Stimulated activated effector memory CD8-positive, alpha-beta T cell treated with anti-CD3 and anti-CD28 coated beads, Interleukin-12 subunit alpha, Interleukin-12 subunit beta, amount 100 ng/mL, for 72 hours (primary cell): ENCODE measurements at regions not wholly inside any gene's neighbourhood (a gene's known extent, or its start where the extent isn't known, plus 50 kb on each side); places are given as distances from the start of the nearest gene placed in this dataset.

Source experiments
- ATAC-seq: fragments of 150-1000 bp; cut with Tn5 transposase; 2 replicates; pipeline ENCODE4 v1.10.0; 2021
- DNase-seq, 2 donors: peaks; one replicate each; pipeline ENCODE4 v3.0.0; 2021 to 2022; ENCODE audit warnings: low spot score in 2 of 2
- H3K27ac Mint-ChIP-seq: one replicate; pipeline ENCODE4 v1.8.0; 2022; ENCODE audit warnings: mild to moderate bottlenecking, mixed read lengths
- H3K36me3 Mint-ChIP-seq: one replicate; pipeline ENCODE4 v1.8.0; 2022; ENCODE audit warnings: mild to moderate bottlenecking, mixed read lengths
- H3K4me1 Mint-ChIP-seq: one replicate; pipeline ENCODE4 v1.8.0; 2022; ENCODE audit warnings: mixed read lengths
- H3K4me3 Mint-ChIP-seq: one replicate; pipeline ENCODE4 v1.8.0; 2022; ENCODE audit warnings: mild to moderate bottlenecking, mixed read lengths
- H3K9me3 Mint-ChIP-seq: one replicate; pipeline ENCODE4 v1.8.0; 2022; ENCODE audit warnings: mixed read lengths

GRCh38 chr3:67791620-67792019 lies 137.2 kb upstream of the SUCLG2 start:
- H3K4me3 Mint-ChIP-seq, result no peak overlapping the region
- ATAC-seq (no peak), DNase-seq (no peak)
- H3K4me1 Mint-ChIP-seq, result no peaks in the 10 kb centered on the region
- H3K36me3 Mint-ChIP-seq, result no peaks in the 10 kb centered on the region
- no peak overlapping the region for H3K27ac Mint-ChIP-seq
- H3K9me3 Mint-ChIP-seq, result no peaks in the 10 kb centered on the region

- Mint-ChIP-seq H3K9me3 (peaks cover 7% of the 10 kb centered on the region), H3K36me3 (no peaks in the 10 kb centered on the region), H3K4me3 (no peak overlapping the region), H3K4me1 (no peaks in the 10 kb centered on the region), H3K27ac (no peak overlapping the region)
- ATAC-seq (peak; percentile 84), DNase-seq (peak; percentile 38 to 76)
Measured at GRCh38 chr3:67790043-67790442, 135.6 kb upstream of the SUCLG2 start.

GRCh38 chr3:67788396-67788795 lies 134.0 kb upstream of the SUCLG2 start:
- DNase-seq (no peak), ATAC-seq (no peak)
- Mint-ChIP-seq H3K4me1 (no peaks in the 10 kb centered on the region), H3K4me3 (no peak overlapping the region), H3K36me3 (no peaks in the 10 kb centered on the region), H3K27ac (no peak overlapping the region), H3K9me3 (peaks cover 10% of the 10 kb centered on the region)

- H3K4me3 Mint-ChIP-seq, result no peak overlapping the region
- H3K9me3 Mint-ChIP-seq, result peaks cover 10% of the 10 kb centered on the region
- no peak overlapping the region for H3K27ac Mint-ChIP-seq
- no peak for ATAC-seq
- no peaks in the 10 kb centered on the region for H3K36me3 Mint-ChIP-seq
- H3K4me1 Mint-ChIP-seq, result no peaks in the 10 kb centered on the region
- DNase-seq, result no peak
Measured at GRCh38 chr3:67783281-67784250, 129.2 kb upstream of the SUCLG2 start.

GRCh38 chr3:67781871-67782270 lies 127.5 kb upstream of the SUCLG2 start:
- Mint-ChIP-seq H3K4me1 (no peaks in the 10 kb centered on the region), H3K4me3 (no peak overlapping the region), H3K27ac (no peak overlapping the region), H3K36me3 (no peaks in the 10 kb centered on the region), H3K9me3 (peaks cover 10% of the 10 kb centered on the region)
- no peak for ATAC-seq
- DNase-seq, result no peak

- H3K36me3 Mint-ChIP-seq, result no peaks in the 10 kb centered on the region
- DNase-seq, result no peak
- H3K9me3 Mint-ChIP-seq, result peaks cover 13% of the 10 kb centered on the region
- ATAC-seq, result no peak
- no peak overlapping the region for H3K27ac Mint-ChIP-seq
- H3K4me3 Mint-ChIP-seq, result no peak overlapping the region
- no peaks in the 10 kb centered on the region for H3K4me1 Mint-ChIP-seq
Measured at GRCh38 chr3:67781218-67781617, 126.8 kb upstream of the SUCLG2 start.

GRCh38 chr3:67774676-67775075 lies 120.3 kb upstream of the SUCLG2 start:
- Mint-ChIP-seq H3K4me1 (no peaks in the 10 kb centered on the region), H3K4me3 (no peak overlapping the region), H3K9me3 (peaks cover 3% of the 10 kb centered on the region), H3K36me3 (no peaks in the 10 kb centered on the region), H3K27ac (no peak overlapping the region)
- ATAC-seq, result no peak
- no peak for DNase-seq

- H3K27ac Mint-ChIP-seq, result no peak overlapping the region
- H3K4me3 Mint-ChIP-seq, result no peak overlapping the region
- H3K9me3 Mint-ChIP-seq, result peaks cover 22% of the 10 kb centered on the region
- DNase-seq (no peak), ATAC-seq (no peak)
- no peaks in the 10 kb centered on the region for H3K36me3 Mint-ChIP-seq
- H3K4me1 Mint-ChIP-seq, result no peaks in the 10 kb centered on the region
Measured at GRCh38 chr3:67765575-67765974, 111.2 kb upstream of the SUCLG2 start.

GRCh38 chr3:67745296-67745695 lies 90.9 kb upstream of the SUCLG2 start:
- ATAC-seq (no peak), DNase-seq (no peak)
- no peak overlapping the region for H3K4me3 Mint-ChIP-seq
- H3K36me3 Mint-ChIP-seq, result no peaks in the 10 kb centered on the region
- H3K27ac Mint-ChIP-seq, result no peak overlapping the region
- no peaks in the 10 kb centered on the region for H3K4me1 Mint-ChIP-seq
- H3K9me3 Mint-ChIP-seq, result peaks cover 2% of the 10 kb centered on the region

- no peak for ATAC-seq
- Mint-ChIP-seq H3K4me1 (no peaks in the 10 kb centered on the region), H3K4me3 (no peak overlapping the region), H3K27ac (no peak overlapping the region), H3K36me3 (no peaks in the 10 kb centered on the region), H3K9me3 (no peaks in the 10 kb centered on the region)
- no peak for DNase-seq
Measured at GRCh38 chr3:67744699-67745098, 90.3 kb upstream of the SUCLG2 start.

GRCh38 chr3:67739851-67740250 lies 85.4 kb upstream of the SUCLG2 start:
- DNase-seq (no peak), ATAC-seq (no peak)
- no peaks in the 10 kb centered on the region for H3K9me3 Mint-ChIP-seq
- no peaks in the 10 kb centered on the region for H3K4me1 Mint-ChIP-seq
- H3K27ac Mint-ChIP-seq, result no peak overlapping the region
- H3K36me3 Mint-ChIP-seq, result no peaks in the 10 kb centered on the region
- no peak overlapping the region for H3K4me3 Mint-ChIP-seq

- Mint-ChIP-seq H3K4me3 (no peak overlapping the region), H3K27ac (no peak overlapping the region), H3K9me3 (no peaks in the 10 kb centered on the region), H3K36me3 (no peaks in the 10 kb centered on the region), H3K4me1 (no peaks in the 10 kb centered on the region)
- ATAC-seq, result no peak
- DNase-seq, result no peak
Measured at GRCh38 chr3:67737906-67738865, 83.8 kb upstream of the SUCLG2 start.

- no peaks in the 10 kb centered on the region for H3K4me1 Mint-ChIP-seq
- no peak overlapping the region for H3K27ac Mint-ChIP-seq
- ATAC-seq (no peak), DNase-seq (no peak)
- H3K4me3 Mint-ChIP-seq, result no peak overlapping the region
- no peaks in the 10 kb centered on the region for H3K9me3 Mint-ChIP-seq
- no peaks in the 10 kb centered on the region for H3K36me3 Mint-ChIP-seq
Measured at GRCh38 chr3:67737140-67737539, 82.7 kb upstream of the SUCLG2 start.

GRCh38 chr3:67733269-67733950 lies 79.0 kb upstream of the SUCLG2 start:
- Mint-ChIP-seq H3K4me1 (no peaks in the 10 kb centered on the region), H3K36me3 (no peaks in the 10 kb centered on the region), H3K4me3 (no peak overlapping the region), H3K9me3 (no peaks in the 10 kb centered on the region), H3K27ac (no peak overlapping the region)
- no peak for ATAC-seq
- no peak for DNase-seq

GRCh38 chr3:67724434-67724833 lies 70.0 kb upstream of the SUCLG2 start:
- Mint-ChIP-seq H3K4me1 (no peaks in the 10 kb centered on the region), H3K4me3 (no peak overlapping the region), H3K9me3 (peaks cover 7% of the 10 kb centered on the region), H3K36me3 (no peaks in the 10 kb centered on the region), H3K27ac (no peak overlapping the region)
- DNase-seq (no peak), ATAC-seq (no peak)
